Keratinocyte (primary cell): ENCODE measurements at regions not wholly inside any gene's neighbourhood (a gene's known extent, or its start where the extent isn't known, plus 50 kb on each side); places are given as distances from the start of the nearest gene placed in this dataset.

Experiments
- DNase-seq: peaks from one replicate; pipeline ENCODE4 v3.0.0-alpha.2; 2011; ENCODE audit warnings: low read depth, missing footprints, low spot score
- FAIRE-seq: peaks from 2 replicates; lab custom pipeline; 2011; peaks lifted over from hg19 to GRCh38; lab: Jason Lieb, UNC
- H2AFZ ChIP-seq: 2 replicates; pipeline ENCODE4 v1.6.0; 2012; ENCODE audit warnings: low read length, control low read depth, inconsistent platforms; ENCODE audit not compliant: control insufficient read depth
- H3K27ac ChIP-seq: 2 replicates; pipeline ENCODE4 v1.5.1; 2011; ENCODE audit warnings: low read length; ENCODE audit not compliant: control insufficient read depth, insufficient read depth
- H3K27me3 ChIP-seq: 3 replicates; pipeline ENCODE4 v1.6.0; 2011; ENCODE audit warnings: low read length; ENCODE audit not compliant: control insufficient read depth, insufficient read depth; ENCODE audit errors: extremely low read depth
- H3K36me3 ChIP-seq, 2 experiments: 2 replicates in 1 of 2; 3 replicates in 1 of 2; pipeline ENCODE4 v1.5.1; 2011; ENCODE audit warnings: low read length in 2 of 2, mild to moderate bottlenecking in 1 of 2; ENCODE audit not compliant: control insufficient read depth in 2 of 2, insufficient read depth in 2 of 2; ENCODE audit errors: extremely low read depth in 1 of 2
- H3K4me1 ChIP-seq: 3 replicates; pipeline ENCODE4 v1.5.1; 2011; ENCODE audit warnings: low read length; ENCODE audit not compliant: control insufficient read depth, insufficient read depth; ENCODE audit errors: extremely low read depth
- H3K4me2 ChIP-seq: 3 replicates; pipeline ENCODE4 v1.6.0; 2011; ENCODE audit warnings: low read depth, low read length; ENCODE audit not compliant: control insufficient read depth, insufficient read depth; ENCODE audit errors: extremely low read depth
- H3K4me3 ChIP-seq, 3 experiments: fragments of 200-600 bp in 1 of 3; sonication (generic) in 1 of 3; 2 replicates in 2 of 3; 3 replicates in 1 of 3; pipeline ENCODE4 v1.5.1; 2011 to 2016; ENCODE audit warnings: low read length in 3 of 3, mild to moderate bottlenecking in 3 of 3, control low read depth in 2 of 3, inconsistent platforms in 1 of 3, low read depth in 1 of 3, mixed read lengths in 1 of 3, mixed run types in 1 of 3, moderate library complexity in 1 of 3; ENCODE audit not compliant: control insufficient read depth in 2 of 3, insufficient read depth in 2 of 3; ENCODE audit errors: extremely low read depth in 1 of 3
- H3K79me2 ChIP-seq: 2 replicates; pipeline ENCODE4 v1.6.0; 2012; ENCODE audit warnings: low read length; ENCODE audit not compliant: control insufficient read depth, insufficient read depth
- H3K9ac ChIP-seq: 3 replicates; pipeline ENCODE4 v1.6.0; 2011; ENCODE audit warnings: low read length; ENCODE audit not compliant: control insufficient read depth, insufficient read depth; ENCODE audit errors: extremely low read depth
- H3K9me1 ChIP-seq: 3 replicates; pipeline ENCODE4 v1.6.0; 2011; ENCODE audit warnings: low read length; ENCODE audit not compliant: control insufficient read depth, insufficient read depth; ENCODE audit errors: extremely low read depth
- H3K9me3 ChIP-seq: 2 replicates; pipeline ENCODE4 v1.5.1; 2012; ENCODE audit warnings: low read depth, low read length; ENCODE audit not compliant: control insufficient read depth
- H4K20me1 ChIP-seq: 3 replicates; pipeline ENCODE4 v1.6.0; 2011; ENCODE audit warnings: low read length; ENCODE audit not compliant: control insufficient read depth, insufficient read depth; ENCODE audit errors: extremely low read depth
- CTCF ChIP-seq, 3 experiments: IDR thresholded peaks in 1 of 3; conservative IDR thresholded peaks in 1 of 3; optimal IDR thresholded peaks in 1 of 3; 2 replicates in 2 of 3; 3 replicates in 1 of 3; pipeline versions ENCODE3 to v1.5.1; 2011; ENCODE audit warnings: low read length in 3 of 3, mild to moderate bottlenecking in 3 of 3, moderate library complexity in 2 of 3, control low read depth in 1 of 3, inconsistent platforms in 1 of 3; ENCODE audit not compliant: insufficient read depth in 2 of 3; ENCODE audit errors: extremely low read depth in 1 of 3
- EZH2 ChIP-seq: IDR thresholded peaks from one replicate; pipeline ENCODE4 v1.6.1; 2012; ENCODE audit warnings: inconsistent platforms, mild to moderate bottlenecking, low read length, moderate library complexity
- dilution Hi-C: fragments of 300-500 bp; cut with MboI; formaldehyde crosslinking; loops from one replicate; pipeline ENCODE4 v1.7.0; 2020; ENCODE audit warnings: low sequenced_read_pairs; ENCODE audit not compliant: extremely low pct_ligation_motif_present

- H3K9me1 ChIP-seq = no peaks in the 10 kb centered on the region
- H3K4me2 ChIP-seq = no peak overlapping the region
- no peak overlapping the region for H3K27ac ChIP-seq
- DNase-seq (no peak), FAIRE-seq (no peak)
- TF ChIP-seq EZH2 (no peak), CTCF (optimal IDR thresholded peaks at IDR 0.05 in 1 of 3, IDR thresholded peaks at IDR 0.05 in 1 of 3, conservative IDR thresholded peaks at IDR 0.05 in 1 of 3; ENCODE audit: extremely low read depth in 1 of 3, insufficient read depth in 2 of 3, low read length in 3 of 3) (no peak)
- no peaks in the 10 kb centered on the region for H3K36me3 ChIP-seq
- no peaks in the 10 kb centered on the region for H3K79me2 ChIP-seq
- H2AFZ ChIP-seq = no peak overlapping the region
- H3K9me3 ChIP-seq = no peaks in the 10 kb centered on the region
- dilution Hi-C loops = no loop called here
- no peak overlapping the region for H3K4me3 ChIP-seq
- H3K9ac ChIP-seq = no peak overlapping the region
- H4K20me1 ChIP-seq = no peaks in the 10 kb centered on the region
- no peaks in the 10 kb centered on the region for H3K4me1 ChIP-seq
- H3K27me3 ChIP-seq = no peaks in the 10 kb centered on the region
These were observed 338.6 kb upstream of the NFE2L3 start for GRCh38 chr7:25813381-25813780.

- DNase-seq = no peak
- H3K4me3 ChIP-seq = no peak overlapping the region
- no peaks in the 10 kb centered on the region for H3K27me3 ChIP-seq
- no peaks in the 10 kb centered on the region for H4K20me1 ChIP-seq
- H3K9ac ChIP-seq = no peak overlapping the region
- H3K4me1 ChIP-seq = no peaks in the 10 kb centered on the region
- TF ChIP-seq CTCF (optimal IDR thresholded peaks at IDR 0.05 in 1 of 3, IDR thresholded peaks at IDR 0.05 in 1 of 3, conservative IDR thresholded peaks at IDR 0.05 in 1 of 3; ENCODE audit: extremely low read depth in 1 of 3, insufficient read depth in 2 of 3, low read length in 3 of 3) (no peak), EZH2 (no peak)
- H3K4me2 ChIP-seq = no peak overlapping the region
- H3K79me2 ChIP-seq = no peaks in the 10 kb centered on the region
- no peak overlapping the region for H2AFZ ChIP-seq
- H3K9me3 ChIP-seq = no peaks in the 10 kb centered on the region
- H3K36me3 ChIP-seq = no peaks in the 10 kb centered on the region
- H3K27ac ChIP-seq = no peak overlapping the region
- dilution Hi-C loops = no loop called here
- no peak for FAIRE-seq
- no peaks in the 10 kb centered on the region for H3K9me1 ChIP-seq
These were observed 336.3 kb upstream of the NFE2L3 start for GRCh38 chr7:25815711-25816110.
